ENCODE measurements at regions not wholly inside any gene's neighbourhood (a gene's known extent, or its start where the extent isn't known, plus 50 kb on each side); places are given as distances from the start of the nearest gene placed in this dataset.

DNA sequence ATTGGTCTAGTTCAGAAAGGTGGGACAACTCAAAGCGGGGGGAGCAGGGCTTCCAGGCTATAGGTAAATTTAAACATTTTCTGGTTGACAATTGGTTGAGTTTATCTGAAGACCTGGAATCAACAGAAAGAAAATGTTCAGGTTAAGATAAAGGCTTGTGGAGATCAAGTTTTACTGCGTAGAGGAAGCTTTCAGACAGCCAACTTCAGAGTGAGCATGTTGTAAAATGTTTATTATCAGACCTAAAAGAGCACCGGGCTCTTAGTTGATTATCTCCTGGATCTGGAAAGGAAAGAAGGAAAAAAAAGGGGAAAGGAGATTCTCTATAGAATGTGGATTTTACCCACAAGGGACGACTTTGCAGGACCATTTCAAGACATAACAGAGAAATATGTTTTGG is 227.0 kb upstream of the SH3BP4 start:
- no peak overlapping the region for H3K4me3 ChIP-seq
- no peaks in the 10 kb centered on the region for H3K9me3 ChIP-seq
- DNase-seq (ENCODE audit: low spot score in 2 of 2): no peak
- WGBS: 81% methylated on average over 4 of the region's 4 CpGs
- no peaks in the 10 kb centered on the region for H3K4me1 ChIP-seq
- H3K27ac ChIP-seq: no peak overlapping the region
- H3K27me3 ChIP-seq: no peaks in the 10 kb centered on the region
- TF ChIP-seq POLR2AphosphoS5 (IDR thresholded peaks at IDR 0.05) (no peak), EP300 (IDR thresholded peaks at IDR 0.05) (no peak), POLR2A (IDR thresholded peaks at IDR 0.05) (no peak)
- TF ChIP-seq, protein P1, sequence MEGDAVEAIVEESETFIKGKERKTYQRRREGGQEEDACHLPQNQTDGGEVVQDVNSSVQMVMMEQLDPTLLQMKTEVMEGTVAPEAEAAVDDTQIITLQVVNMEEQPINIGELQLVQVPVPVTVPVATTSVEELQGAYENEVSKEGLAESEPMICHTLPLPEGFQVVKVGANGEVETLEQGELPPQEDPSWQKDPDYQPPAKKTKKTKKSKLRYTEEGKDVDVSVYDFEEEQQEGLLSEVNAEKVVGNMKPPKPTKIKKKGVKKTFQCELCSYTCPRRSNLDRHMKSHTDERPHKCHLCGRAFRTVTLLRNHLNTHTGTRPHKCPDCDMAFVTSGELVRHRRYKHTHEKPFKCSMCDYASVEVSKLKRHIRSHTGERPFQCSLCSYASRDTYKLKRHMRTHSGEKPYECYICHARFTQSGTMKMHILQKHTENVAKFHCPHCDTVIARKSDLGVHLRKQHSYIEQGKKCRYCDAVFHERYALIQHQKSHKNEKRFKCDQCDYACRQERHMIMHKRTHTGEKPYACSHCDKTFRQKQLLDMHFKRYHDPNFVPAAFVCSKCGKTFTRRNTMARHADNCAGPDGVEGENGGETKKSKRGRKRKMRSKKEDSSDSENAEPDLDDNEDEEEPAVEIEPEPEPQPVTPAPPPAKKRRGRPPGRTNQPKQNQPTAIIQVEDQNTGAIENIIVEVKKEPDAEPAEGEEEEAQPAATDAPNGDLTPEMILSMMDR (IDR thresholded peaks at IDR 0.05): no peak
- H3K36me3 ChIP-seq: no peaks in the 10 kb centered on the region

GRCh38 chr2:234723400-234723799 is 226.5 kb upstream of the ARL4C start:
- H3K27ac ChIP-seq: no peak overlapping the region
- H3K36me3 ChIP-seq: no peaks in the 10 kb centered on the region
- H3K27me3 ChIP-seq: no peaks in the 10 kb centered on the region
- H3K4me1 ChIP-seq: no peaks in the 10 kb centered on the region
- TF ChIP-seq POLR2A (IDR thresholded peaks at IDR 0.05): no peak
- no peak for TF ChIP-seq EP300 (IDR thresholded peaks at IDR 0.05)
- TF ChIP-seq, protein P1 (IDR thresholded peaks at IDR 0.05): no peak
- no peak for TF ChIP-seq POLR2AphosphoS5 (IDR thresholded peaks at IDR 0.05)
- WGBS: 79% methylated on average over 6 of the region's 6 CpGs
- no peaks in the 10 kb centered on the region for H3K9me3 ChIP-seq
- DNase-seq (ENCODE audit: low spot score in 2 of 2): no peak
- H3K4me3 ChIP-seq: no peak overlapping the region

GRCh38 chr2:234722176-234722575 is 225.3 kb upstream of the ARL4C start:
- TF ChIP-seq POLR2A (IDR thresholded peaks at IDR 0.05): no peak
- TF ChIP-seq POLR2AphosphoS5 (IDR thresholded peaks at IDR 0.05): no peak
- no peak for TF ChIP-seq EP300 (IDR thresholded peaks at IDR 0.05)
- TF ChIP-seq, protein P1 (IDR thresholded peaks at IDR 0.05): no peak
- H3K36me3 ChIP-seq: no peaks in the 10 kb centered on the region
- no peak overlapping the region for H3K4me3 ChIP-seq
- H3K27me3 ChIP-seq: no peaks in the 10 kb centered on the region
- H3K4me1 ChIP-seq: no peaks in the 10 kb centered on the region
- no peaks in the 10 kb centered on the region for H3K9me3 ChIP-seq
- no peak overlapping the region for H3K27ac ChIP-seq
- DNase-seq (ENCODE audit: low spot score in 2 of 2): no peak

GRCh38 chr2:234719116-234719716 is 222.3 kb upstream of the ARL4C start:
- H3K27ac ChIP-seq: no peak overlapping the region
- H3K4me3 ChIP-seq: no peak overlapping the region
- no peak for DNase-seq (ENCODE audit: low spot score in 2 of 2)
- H3K4me1 ChIP-seq: no peaks in the 10 kb centered on the region
- H3K36me3 ChIP-seq: no peaks in the 10 kb centered on the region
- no peak for TF ChIP-seq POLR2A (IDR thresholded peaks at IDR 0.05)
- no peak for TF ChIP-seq POLR2AphosphoS5 (IDR thresholded peaks at IDR 0.05)
- no peak for TF ChIP-seq EP300 (IDR thresholded peaks at IDR 0.05)
- TF ChIP-seq, protein P1 (IDR thresholded peaks at IDR 0.05): no peak
- no peaks in the 10 kb centered on the region for H3K27me3 ChIP-seq
- WGBS: 82% methylated on average over 7 of the region's 7 CpGs
- no peaks in the 10 kb centered on the region for H3K9me3 ChIP-seq

- H3K27ac ChIP-seq: no peak overlapping the region
- no peaks in the 10 kb centered on the region for H3K4me1 ChIP-seq
- no peak overlapping the region for H3K4me3 ChIP-seq
- no peaks in the 10 kb centered on the region for H3K9me3 ChIP-seq
- no peaks in the 10 kb centered on the region for H3K36me3 ChIP-seq
- no peaks in the 10 kb centered on the region for H3K27me3 ChIP-seq
- 94% methylated on average over 7 of the region's 9 CpGs for WGBS
- TF ChIP-seq POLR2AphosphoS5 (IDR thresholded peaks at IDR 0.05) (no peak), EP300 (IDR thresholded peaks at IDR 0.05) (no peak), POLR2A (IDR thresholded peaks at IDR 0.05) (no peak)
- TF ChIP-seq, protein P1 (IDR thresholded peaks at IDR 0.05): no peak
- peak in 1 of 2 donors; percentile 45 for DNase-seq (ENCODE audit: low spot score in 2 of 2)
Observed at GRCh38 chr2:234716271-234716670, 219.4 kb upstream of the ARL4C start.

Data from suprapubic skin (tissue), 4 donors.